Stimulated activated CD4-positive, alpha-beta T cell treated with anti-CD3 and anti-CD28 coated beads, Interleukin-12 subunit alpha, Interleukin-12 subunit beta, amount 100 ng/mL, for 24 hours (primary cell): ENCODE measurements at regions not wholly inside any gene's neighbourhood (a gene's known extent, or its start where the extent isn't known, plus 50 kb on each side); places are given as distances from the start of the nearest gene placed in this dataset.
"Not testable (repeated sequence)": the region's sequence is repeated elsewhere in the genome, so short reads cannot be mapped to it uniquely, and the experiment has no call there.

Experiments
- DNase-seq, 2 experiments: peaks; one replicate each; pipeline ENCODE4 v3.0.0-alpha.2; 2020; ENCODE audit warnings: low read depth in 2 of 2

- DNase-seq: no peak
Measured at GRCh38 chr5:128799945-128800344, 165.3 kb upstream of the SLC27A6 start.

- DNase-seq: no peak
Measured at GRCh38 chr5:128800377-128800776, 164.9 kb upstream of the SLC27A6 start.

GRCh38 chr5:128813317-128814070, 151.8 kb upstream of the SLC27A6 start:
- DNase-seq: no peak

GRCh38 chr5:128815201-128815600, 150.1 kb upstream of the SLC27A6 start:
- no peak for DNase-seq

GRCh38 chr5:128825826-128826225, 139.5 kb upstream of the SLC27A6 start:
- DNase-seq: no peak

GRCh38 chr5:128826275-128826674, 139.0 kb upstream of the SLC27A6 start:
- no peak for DNase-seq

GRCh38 chr5:128836571-128836970, 128.7 kb upstream of the SLC27A6 start:
- DNase-seq: no peak

- DNase-seq: no peak
Measured at GRCh38 chr5:128838623-128839022, 126.7 kb upstream of the SLC27A6 start.

- DNase-seq: no peak
Measured at GRCh38 chr5:128842241-128842640, 123.0 kb upstream of the SLC27A6 start.

GRCh38 chr5:128844354-128844923, 120.8 kb upstream of the SLC27A6 start:
- DNase-seq: no peak

- no peak for DNase-seq
Measured at GRCh38 chr5:128850049-128850448, 115.2 kb upstream of the SLC27A6 start.

GRCh38 chr5:128854931-128855330, 110.4 kb upstream of the SLC27A6 start:
- DNase-seq: no peak

GRCh38 chr5:128857076-128857677, 108.1 kb upstream of the SLC27A6 start:
- DNase-seq: no peak

GRCh38 chr5:128858995-128859394, 106.3 kb upstream of the SLC27A6 start:
- DNase-seq: no peak

- not testable (repeated sequence) for DNase-seq
Measured at GRCh38 chr5:128861155-128861554, 104.1 kb upstream of the SLC27A6 start.

- no peak for DNase-seq
Measured at GRCh38 chr5:128869970-128870369, 95.3 kb upstream of the SLC27A6 start.

- DNase-seq: no peak
Measured at GRCh38 chr5:128870373-128870772, 94.9 kb upstream of the SLC27A6 start.

GRCh38 chr5:128870923-128871322, 94.4 kb upstream of the SLC27A6 start:
- no peak for DNase-seq

- no peak for DNase-seq
Measured at GRCh38 chr5:128876569-128877382, 88.5 kb upstream of the SLC27A6 start.

GRCh38 chr5:128877476-128877875, 87.8 kb upstream of the SLC27A6 start:
- no peak for DNase-seq

- no peak for DNase-seq
Measured at GRCh38 chr5:128881502-128882018, 83.7 kb upstream of the SLC27A6 start.

GRCh38 chr5:128885649-128886255, 79.5 kb upstream of the SLC27A6 start:
- no peak for DNase-seq
